ENCODE measurements at regions not wholly inside any gene's neighbourhood (a gene's known extent, or its start where the extent isn't known, plus 50 kb on each side); places are given as distances from the start of the nearest gene placed in this dataset.
A peak's percentile ranks its signal among the peaks of the same experiment; 100 is the strongest.
"Not testable (repeated sequence)": the region's sequence is repeated elsewhere in the genome, so short reads cannot be mapped to it uniquely, and the experiment has no call there.

DNA sequence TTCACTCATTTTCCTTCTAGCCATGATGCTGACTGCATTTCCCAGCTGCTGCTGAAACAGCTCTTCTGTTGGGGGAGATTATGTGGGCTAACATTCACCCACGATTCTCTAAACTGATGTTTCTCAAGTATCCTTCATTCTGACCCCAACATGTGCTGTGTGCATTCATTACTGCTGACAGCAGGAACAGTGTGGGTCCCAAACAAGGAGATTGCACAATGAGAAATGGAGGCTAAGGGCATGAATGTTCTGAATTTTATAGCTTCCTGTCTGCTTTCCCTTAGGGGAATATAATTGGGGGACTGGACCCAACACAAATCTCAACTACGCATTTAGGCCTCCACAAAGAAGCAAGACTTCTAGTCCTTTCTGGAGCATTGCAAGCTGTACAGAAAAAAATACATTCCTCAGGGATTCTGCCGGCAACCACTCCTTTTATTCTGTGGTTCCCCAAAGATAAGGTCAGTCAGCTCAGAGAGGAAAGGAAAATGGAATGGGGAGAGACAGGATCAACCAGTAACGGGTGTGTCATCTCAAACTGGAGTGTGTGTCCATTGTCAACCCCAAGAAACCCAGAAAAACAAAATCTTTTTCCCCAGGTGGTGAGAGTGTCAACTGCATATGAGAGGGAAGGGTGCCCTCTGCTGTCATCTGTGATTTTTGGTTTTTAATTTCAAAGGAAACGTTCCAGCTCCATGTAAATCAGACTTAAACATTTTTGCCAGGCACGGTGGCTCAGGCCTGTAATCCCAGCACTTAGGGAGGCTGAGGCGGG is 81.5 kb upstream of the EGFL6 start:
- H3K36me3 ChIP-seq, result no peaks in the 10 kb centered on the region
- H3K27me3 ChIP-seq (replicated peaks; ENCODE audit: insufficient read depth), result no peaks in the 10 kb centered on the region
- no peak overlapping the region for H3K4me3 ChIP-seq
- peaks cover 4 to 31% of the 10 kb centered on the region in 2 donors for H3K4me1 ChIP-seq (ENCODE audit: control insufficient read depth in 1 of 2, low read depth in 2 of 2)
- DNase-seq (ENCODE audit: low spot score) (no peak), ATAC-seq (ENCODE audit: insufficient number of reproducible peaks, low FRiP score, low read depth) (peak; percentile 90)
- TF ChIP-seq CTCF (IDR thresholded peaks at IDR 0.05), result peak; percentile 65
- no peaks in the 10 kb centered on the region for H3K9me3 ChIP-seq
- H3K27ac ChIP-seq, result peak overlapping the region; percentile 90 to 92

GRCh38 chrX:13485167-13485566 is 84.2 kb upstream of the EGFL6 start:
- ATAC-seq (ENCODE audit: insufficient number of reproducible peaks, low FRiP score, low read depth) (no peak), DNase-seq (ENCODE audit: low spot score) (no peak)
- Histone ChIP-seq H3K4me1 (ENCODE audit: control insufficient read depth in 1 of 2, low read depth in 2 of 2) (peaks cover 4 to 36% of the 10 kb centered on the region in 2 donors), H3K27ac (peak overlapping the region in 1 of 2 donors; percentile 12), H3K27me3 (replicated peaks; ENCODE audit: insufficient read depth) (no peaks in the 10 kb centered on the region), H3K36me3 (no peaks in the 10 kb centered on the region), H3K9me3 (no peaks in the 10 kb centered on the region), H3K4me3 (no peak overlapping the region)
- TF ChIP-seq CTCF (IDR thresholded peaks at IDR 0.05), result no peak

DNA sequence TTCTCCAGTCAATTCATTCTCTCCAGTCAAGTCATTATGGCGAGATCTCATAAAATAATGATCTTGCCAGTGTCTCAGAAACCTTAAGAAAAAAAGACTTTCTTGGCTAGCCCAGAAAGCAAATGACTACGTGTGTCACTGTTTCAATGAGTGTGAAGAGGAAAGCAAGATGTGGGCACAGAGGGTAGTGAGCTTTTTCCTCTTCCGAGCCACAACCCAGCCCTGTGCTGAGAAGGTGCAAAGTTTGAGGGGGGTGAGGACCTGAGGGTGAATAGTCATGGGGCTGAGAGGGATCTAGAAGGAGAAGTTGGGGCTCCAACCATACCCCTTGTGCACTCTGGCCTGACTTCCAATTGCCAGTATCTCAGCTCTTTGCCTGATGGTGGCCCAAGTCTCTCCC is 85.6 kb upstream of the EGFL6 start:
- no peak for DNase-seq (ENCODE audit: low spot score)
- peak overlapping the region; percentile 74 to 82 for H3K27ac ChIP-seq

DNA sequence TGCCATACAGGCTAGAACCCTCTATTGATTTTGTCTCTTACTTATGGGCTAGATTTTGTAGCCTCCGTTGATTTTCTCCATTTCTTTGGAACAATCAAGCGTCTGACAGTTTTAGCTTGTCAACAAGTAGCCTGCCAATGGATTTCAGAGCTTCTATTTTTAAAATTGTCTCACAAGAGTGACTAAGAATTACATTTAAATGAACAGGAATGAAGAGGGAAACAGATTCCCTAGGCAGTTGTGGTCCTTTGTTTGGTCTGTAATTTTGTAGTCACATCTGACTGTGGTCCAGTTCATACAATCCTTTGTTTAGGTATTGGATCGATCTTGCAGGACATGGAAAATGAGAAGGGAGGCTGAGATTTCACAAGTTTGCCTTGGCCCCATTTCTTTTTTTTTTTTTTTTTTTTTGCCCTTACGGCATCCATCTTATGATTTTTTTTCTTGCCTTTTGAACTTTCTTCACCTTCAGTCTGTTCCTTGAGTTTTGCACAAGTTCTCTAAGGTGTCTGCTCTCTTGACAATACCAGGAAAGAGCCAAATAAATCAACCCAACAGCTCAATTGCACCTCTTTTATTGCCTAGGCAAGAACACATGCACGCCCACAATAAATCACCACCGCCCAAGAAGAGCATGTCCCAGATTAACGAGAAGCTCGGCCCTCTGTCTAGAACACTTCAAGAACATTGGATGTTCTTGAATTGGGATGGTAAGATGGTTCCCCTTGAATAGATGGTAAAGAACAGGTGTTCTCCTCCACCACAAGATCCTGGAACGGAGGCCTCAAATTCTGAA is 86.5 kb upstream of the EGFL6 start:
- Histone ChIP-seq H3K27me3 (replicated peaks; ENCODE audit: insufficient read depth) (no peaks in the 10 kb centered on the region), H3K27ac (peak overlapping the region; percentile 74 to 82), H3K9me3 (no peaks in the 10 kb centered on the region), H3K4me3 (no peak overlapping the region), H3K4me1 (ENCODE audit: control insufficient read depth in 1 of 2, low read depth in 2 of 2) (peaks cover 4 to 44% of the 10 kb centered on the region in 2 donors), H3K36me3 (no peaks in the 10 kb centered on the region)
- no peak for TF ChIP-seq CTCF (IDR thresholded peaks at IDR 0.05)
- no peak for DNase-seq (ENCODE audit: low spot score)
- ATAC-seq (ENCODE audit: insufficient number of reproducible peaks, low FRiP score, low read depth), result no peak

More for the DNA sequence above, 85.6 kb upstream of the EGFL6 start:
- no peaks in the 10 kb centered on the region for H3K36me3 ChIP-seq
- no peak overlapping the region for H3K4me3 ChIP-seq
- no peak for ATAC-seq (ENCODE audit: insufficient number of reproducible peaks, low FRiP score, low read depth)
- H3K9me3 ChIP-seq, result no peaks in the 10 kb centered on the region
- TF ChIP-seq CTCF (IDR thresholded peaks at IDR 0.05), result no peak
- peaks cover 4 to 45% of the 10 kb centered on the region in 2 donors for H3K4me1 ChIP-seq (ENCODE audit: control insufficient read depth in 1 of 2, low read depth in 2 of 2)
- no peaks in the 10 kb centered on the region for H3K27me3 ChIP-seq (replicated peaks; ENCODE audit: insufficient read depth)

- Histone ChIP-seq H3K27ac (peak overlapping the region in 1 of 2 donors; percentile 26), H3K4me1 (ENCODE audit: control insufficient read depth in 1 of 2, low read depth in 2 of 2) (peaks cover 0 to 32% of the 10 kb centered on the region in 2 donors)
- H3K4me3 ChIP-seq; DNase-seq (ENCODE audit: low spot score); H3K27me3 ChIP-seq (replicated peaks; ENCODE audit: insufficient read depth); H3K9me3 ChIP-seq; H3K36me3 ChIP-seq; ATAC-seq (ENCODE audit: insufficient number of reproducible peaks, low FRiP score, low read depth): not testable (repeated sequence)
Observed at GRCh38 chrX:13480780-13481179, 88.6 kb upstream of the EGFL6 start.
